HG02798 (cell line): ENCODE measurements at regions not wholly inside any gene's neighbourhood (a gene's known extent, or its start where the extent isn't known, plus 50 kb on each side); places are given as distances from the start of the nearest gene placed in this dataset.

Experiments used
- ATAC-seq: cut with Tn5 transposase; IDR thresholded peaks from one replicate; pipeline ENCODE4 v1.9.1; 2021; ENCODE audit warnings: mild to moderate bottlenecking; ENCODE audit not compliant: unreplicated experiment, poor library complexity

DNA sequence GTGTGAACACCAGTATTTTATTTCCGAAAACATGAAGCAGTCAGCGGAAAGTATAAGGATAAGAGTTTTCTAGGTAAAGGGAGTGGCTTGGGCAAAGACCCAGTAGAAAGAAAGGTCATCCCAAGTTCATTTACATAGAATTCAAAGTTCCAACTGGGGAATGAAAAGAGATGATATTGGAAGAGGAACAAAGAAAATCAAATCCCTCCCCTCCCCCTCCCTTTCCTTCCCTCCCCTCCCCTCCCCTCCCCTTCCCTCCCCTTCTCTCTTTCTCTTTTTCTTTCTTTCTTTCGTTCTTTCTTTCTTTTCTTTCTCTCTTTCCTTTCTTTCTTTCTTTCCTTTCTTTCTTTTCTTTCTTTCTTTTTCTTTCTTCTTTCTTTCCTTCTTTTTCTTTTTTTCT lies 675.7 kb upstream of the NRXN1 start:
- no peak for ATAC-seq

- no peak for ATAC-seq
These were observed 674.3 kb upstream of the NRXN1 start for GRCh38 chr2:51706220-51706619.

DNA sequence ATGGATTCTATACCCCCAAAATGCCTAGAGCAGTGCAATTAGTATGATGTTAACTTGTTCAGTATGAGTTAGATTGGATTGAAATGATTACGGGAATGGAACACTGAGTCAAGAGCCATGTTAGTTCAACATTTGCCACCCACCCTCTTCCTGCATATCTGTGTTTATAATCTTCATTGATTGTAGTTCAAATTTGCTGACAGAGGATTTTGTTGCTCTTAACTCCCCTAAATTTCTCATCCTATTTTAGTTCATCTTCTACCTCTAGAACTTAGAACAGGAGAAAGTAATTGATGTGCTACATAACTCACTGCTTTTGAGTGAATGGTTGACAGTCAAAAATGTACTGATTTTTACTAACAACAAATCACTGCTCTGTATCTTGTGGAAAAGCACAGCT lies 673.5 kb upstream of the NRXN1 start:
- no peak for ATAC-seq

DNA sequence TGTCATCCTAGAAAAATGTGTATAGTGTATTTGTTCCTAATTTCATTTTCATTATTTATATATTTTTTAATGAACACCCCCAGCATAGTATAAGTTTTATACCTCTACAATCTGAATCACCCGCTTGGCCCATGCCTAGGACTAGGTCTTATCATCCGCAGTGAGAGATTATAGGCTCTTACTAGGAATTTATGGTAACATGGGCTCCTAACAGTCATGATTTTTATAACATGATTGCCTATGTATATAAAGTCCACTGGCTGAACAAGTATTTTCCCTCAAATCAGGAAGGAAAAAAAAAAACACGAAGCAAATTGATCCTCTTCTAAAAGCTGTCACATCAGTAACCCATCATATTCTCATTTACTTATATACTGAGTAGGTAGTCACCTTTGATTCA lies 666.1 kb upstream of the NRXN1 start:
- ATAC-seq = no peak

- no peak for ATAC-seq
These were observed 665.2 kb upstream of the NRXN1 start for GRCh38 chr2:51697095-51697494.

GRCh38 chr2:51695531-51695930 lies 663.6 kb upstream of the NRXN1 start:
- no peak for ATAC-seq

DNA sequence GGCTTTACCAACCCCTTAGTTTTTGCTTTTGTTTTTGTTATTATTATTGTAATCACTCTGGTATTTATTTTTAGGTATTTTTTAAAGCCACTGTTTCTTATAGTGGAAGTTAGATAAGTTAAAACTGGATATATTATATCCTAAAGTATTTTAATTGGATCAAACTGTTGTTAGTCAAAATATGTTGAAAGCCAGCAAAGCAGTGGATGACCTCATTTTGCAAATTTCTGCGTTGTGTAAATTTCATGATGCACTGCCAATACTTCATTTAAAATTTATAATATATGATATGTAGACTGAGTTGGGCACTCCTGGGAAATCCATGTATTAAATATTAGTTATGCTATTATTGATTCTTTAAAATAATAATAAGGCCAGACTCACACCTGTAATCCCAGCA lies 661.7 kb upstream of the NRXN1 start:
- ATAC-seq = no peak

DNA sequence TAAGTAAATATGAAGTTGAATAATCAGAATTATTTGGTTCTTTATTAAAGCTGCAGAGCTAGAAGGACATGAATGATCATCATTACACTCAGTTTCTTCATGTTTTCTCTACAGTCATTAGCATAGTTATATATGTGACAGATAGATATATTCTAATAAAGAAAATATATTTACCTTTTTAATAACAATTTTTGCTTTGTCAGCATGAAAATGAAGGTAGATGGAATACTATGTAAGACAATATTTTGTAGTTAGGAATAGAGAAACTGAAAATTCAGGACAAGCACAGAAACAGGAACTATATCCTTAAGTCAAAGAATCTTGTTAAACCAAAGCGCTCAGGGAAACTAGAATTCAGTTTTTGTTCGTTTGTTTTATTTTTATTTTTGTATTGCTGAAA lies 649.9 kb upstream of the NRXN1 start:
- no peak for ATAC-seq

DNA sequence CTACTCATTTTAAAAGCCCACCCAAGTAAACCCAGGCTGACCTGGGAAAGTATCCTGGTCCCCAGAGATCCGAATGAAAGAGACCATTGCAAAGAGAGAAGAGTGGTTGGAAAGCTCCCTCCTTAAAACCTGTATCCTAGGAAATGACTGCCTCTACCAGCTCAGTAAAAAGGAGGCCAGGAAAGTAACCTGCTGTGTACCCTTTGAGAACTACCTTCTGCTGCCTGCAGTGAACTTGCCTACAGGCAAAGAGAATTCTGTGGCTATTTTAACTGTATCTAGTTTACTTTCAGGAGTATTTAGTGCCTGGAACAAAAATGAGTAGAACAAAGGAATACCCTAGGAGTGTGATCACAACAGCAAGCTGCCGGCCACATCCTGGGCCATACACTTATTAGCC lies 641.7 kb upstream of the NRXN1 start:
- ATAC-seq = no peak

DNA sequence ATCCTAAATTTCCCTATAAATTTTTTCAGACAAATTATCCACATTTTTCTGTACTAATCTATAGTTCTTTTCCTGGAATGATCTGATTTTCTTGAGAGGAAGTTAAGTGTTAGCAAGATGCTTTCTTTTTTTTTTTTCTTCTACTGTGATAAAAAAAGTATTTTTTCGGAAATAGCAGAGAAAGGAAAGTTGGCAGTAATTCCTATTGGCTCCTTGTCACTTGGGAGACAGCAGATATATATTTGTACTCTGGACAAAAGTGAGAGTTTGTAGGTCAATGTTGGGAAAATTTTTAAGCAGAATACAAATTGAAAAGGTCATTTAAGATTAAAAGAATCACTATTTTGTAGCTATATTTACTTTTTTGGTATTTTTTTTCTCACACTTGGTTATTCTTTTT lies 635.7 kb upstream of the NRXN1 start:
- ATAC-seq = no peak

DNA sequence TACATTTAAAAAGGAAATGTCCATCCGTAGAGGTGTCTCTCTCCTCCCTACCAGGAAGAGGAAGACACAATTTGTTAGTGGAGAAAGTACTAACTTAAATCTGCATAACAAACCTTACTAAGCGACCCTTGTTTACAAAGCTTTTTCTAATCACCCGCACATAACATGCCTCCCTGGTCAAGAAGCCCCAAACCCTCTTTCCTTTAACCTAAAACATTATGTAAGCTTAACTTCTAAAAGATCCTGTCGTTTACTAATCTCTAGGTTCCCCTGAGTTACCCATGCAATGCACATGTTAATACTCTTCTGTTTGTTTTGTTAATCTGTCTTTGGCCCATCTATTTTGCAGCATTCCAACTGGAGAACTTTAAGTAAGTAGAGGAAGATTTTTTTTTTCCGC lies 630.3 kb upstream of the NRXN1 start:
- ATAC-seq = no peak

DNA sequence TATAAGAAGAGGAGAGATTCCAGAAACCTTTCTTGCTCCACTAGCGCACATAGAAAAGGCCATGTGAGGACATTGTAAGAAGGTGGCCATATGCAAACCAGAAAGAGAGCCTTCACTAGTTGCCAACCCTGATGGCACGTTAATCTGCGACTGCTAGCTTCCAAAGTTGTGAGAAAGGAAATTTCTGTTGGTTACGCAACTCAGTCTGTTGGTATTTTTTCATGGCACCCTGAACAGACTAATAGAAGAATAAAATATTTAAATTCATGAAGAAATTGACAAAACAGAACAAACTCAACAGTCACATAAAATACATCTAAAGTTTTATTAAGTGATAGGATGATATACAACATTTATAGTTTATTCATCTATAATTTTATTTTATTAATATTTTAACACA lies 625.9 kb upstream of the NRXN1 start:
- no peak for ATAC-seq

DNA sequence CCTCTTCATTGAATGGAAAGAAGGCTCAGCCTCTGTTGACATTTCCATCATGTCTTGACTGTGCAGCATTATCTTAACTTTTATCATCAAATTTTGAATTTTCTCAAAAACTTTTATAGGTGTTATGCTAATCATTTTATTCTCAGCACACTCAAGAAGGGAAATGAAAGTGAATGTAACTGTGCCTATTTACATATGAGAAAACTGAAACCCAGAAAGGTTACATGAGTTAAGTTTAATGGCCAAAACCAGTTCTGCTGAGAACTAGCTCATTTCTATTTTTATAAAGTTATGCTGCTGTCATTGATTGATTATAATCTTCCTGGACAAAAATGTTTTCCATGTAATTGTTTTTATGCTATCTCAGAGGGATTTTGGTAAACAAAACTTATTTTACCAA lies 618.8 kb upstream of the NRXN1 start:
- ATAC-seq = no peak

DNA sequence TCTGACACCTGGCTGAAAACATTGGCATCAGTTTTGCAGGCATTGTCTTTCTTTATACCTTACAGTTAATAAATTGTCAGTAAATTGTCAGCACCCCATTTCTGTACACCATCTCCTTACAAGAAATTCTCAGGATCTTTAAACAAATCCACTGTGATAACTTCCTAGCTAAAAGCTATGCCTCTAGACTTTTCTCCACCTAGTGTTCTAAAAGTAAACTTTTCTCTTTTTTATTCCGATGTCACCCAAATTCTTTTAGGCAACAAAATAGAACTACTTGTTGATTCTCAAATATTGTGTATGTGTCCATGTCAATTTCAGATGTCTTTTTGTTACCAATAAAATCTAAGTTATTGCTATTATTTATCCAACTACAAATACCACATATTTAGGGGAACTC lies 617.4 kb upstream of the NRXN1 start:
- no peak for ATAC-seq

DNA sequence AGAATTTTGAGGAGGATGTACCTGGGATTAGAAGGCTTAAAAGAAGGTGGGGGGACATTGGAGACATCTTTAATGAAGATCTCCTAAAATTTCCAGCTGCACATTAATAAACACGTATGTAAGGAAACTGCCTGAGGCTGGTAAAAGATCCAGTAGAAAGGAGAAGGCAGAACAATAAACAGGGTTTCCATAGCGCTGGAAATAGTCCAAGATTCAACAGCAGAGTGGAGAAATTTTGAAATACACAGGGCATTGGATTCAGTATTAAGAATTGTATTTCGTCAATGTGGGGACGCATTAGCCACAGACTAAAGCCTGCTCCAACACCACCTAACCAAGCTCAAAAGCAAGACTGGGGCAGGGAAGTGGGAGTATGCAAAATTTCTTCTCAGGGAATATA lies 606.9 kb upstream of the NRXN1 start:
- ATAC-seq = no peak

DNA sequence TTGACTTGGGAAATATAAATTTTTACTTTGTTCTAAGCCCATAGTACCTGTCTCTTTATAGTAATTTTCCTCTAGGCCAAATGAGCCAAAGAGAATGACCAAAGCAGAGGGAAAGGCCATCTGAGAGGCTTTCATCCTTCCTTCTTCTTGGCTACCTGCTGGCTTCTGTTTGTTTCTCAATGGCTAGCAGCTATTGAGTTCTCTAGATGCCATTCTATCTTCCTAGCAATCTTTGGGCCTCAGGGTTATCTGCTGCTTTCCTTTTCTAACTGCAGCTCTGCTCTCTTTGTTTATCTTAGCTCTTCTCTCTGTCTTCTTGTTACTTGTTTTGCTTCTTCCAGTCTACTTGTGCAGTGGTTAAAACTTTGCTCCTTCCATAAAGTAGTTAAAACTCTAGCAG lies 601.1 kb upstream of the NRXN1 start:
- ATAC-seq = no peak

DNA sequence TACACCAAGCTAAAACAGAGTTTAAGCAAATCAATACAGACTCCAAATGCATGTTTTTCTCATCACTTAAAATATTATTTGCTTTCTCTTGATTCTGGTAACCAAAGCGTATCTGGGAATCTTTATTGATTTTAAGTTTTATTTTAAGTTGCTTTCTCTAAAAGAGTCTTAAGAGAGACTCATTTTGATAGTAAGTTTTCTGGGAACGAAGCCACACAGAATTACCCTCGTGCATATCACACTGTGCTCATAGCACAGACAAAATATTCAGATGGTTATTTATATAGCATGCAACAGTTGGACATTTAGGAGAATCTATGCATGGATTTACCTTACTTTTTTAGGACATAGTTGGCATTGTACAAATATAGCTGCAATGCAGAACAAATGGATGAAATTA lies 597.5 kb upstream of the NRXN1 start:
- ATAC-seq = no peak

DNA sequence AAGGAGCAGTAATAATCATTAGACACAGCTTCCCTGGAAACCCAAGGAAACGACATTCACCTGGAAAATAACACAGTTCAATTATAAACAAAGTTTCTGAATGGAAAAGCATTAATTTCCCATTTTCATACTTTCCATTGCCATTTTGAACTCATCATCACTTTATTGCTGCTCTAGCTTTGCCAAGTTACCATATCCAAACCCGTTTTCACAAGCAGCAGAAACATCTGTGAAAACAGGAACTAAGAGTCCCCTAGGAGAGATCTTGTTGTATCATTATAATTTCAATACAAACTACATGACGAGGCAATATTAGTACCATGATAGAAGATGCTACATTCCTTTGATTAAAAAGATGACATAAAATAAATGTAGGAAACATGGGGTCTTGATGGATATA lies 597.0 kb upstream of the NRXN1 start:
- ATAC-seq = no peak

DNA sequence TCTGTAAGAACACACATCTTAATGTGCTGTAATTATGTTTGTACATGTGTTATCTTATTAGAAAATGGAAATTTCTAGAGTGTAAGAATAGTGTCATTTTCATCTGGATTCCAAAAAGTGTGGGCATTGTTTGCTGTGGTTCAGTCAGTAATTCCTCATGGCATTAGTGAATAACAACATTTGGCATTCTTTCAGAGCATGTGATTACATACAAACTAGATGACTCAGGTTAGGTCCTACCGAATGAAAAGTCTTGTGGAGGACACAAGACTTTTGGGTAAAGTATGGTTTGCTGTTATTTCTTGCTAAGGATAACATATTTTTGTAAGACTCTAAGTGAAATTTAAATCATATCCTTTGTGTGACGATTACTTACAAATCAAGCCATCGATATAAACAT lies 593.1 kb upstream of the NRXN1 start:
- no peak for ATAC-seq

GRCh38 chr2:51620796-51621195 lies 588.9 kb upstream of the NRXN1 start:
- ATAC-seq = no peak

DNA sequence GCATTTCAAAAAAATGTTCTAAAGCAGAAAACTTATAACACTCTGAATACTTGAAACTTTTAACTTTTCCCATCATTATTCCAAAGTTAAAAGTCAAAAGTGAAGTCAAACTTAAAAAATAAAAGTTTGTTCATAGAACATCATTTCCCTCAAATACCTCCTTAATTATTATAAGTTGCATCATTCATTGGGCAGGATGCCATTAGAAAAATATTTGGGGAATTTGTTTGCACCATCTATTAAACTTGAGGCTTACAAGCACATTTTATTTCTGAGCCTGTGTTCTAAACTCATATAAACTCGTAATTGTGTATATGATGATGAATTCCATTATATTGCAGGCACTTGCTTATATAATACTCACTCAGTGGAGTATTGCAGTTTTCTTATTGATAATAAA lies 588.0 kb upstream of the NRXN1 start:
- ATAC-seq = no peak

DNA sequence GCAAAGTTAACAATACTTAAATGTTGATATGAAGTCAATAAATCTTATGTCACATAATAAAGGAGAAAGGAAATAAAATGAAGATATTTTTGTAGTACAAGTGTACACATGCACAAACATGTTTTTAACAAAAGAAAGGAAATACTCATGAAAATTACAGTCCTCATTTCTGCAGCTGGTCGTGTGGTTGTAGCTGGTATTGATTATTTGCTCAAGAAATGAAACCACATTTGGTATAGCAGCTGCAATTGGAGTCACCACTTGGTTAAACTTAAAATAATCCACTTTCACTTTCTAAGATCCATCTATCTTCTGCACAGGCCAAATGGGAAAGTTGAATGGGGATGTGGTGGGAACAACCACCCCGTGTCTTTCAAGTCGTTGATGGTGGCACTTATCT lies 580.5 kb upstream of the NRXN1 start:
- no peak for ATAC-seq

- no peak for ATAC-seq
These were observed 569.8 kb upstream of the NRXN1 start for GRCh38 chr2:51601706-51602105.

DNA sequence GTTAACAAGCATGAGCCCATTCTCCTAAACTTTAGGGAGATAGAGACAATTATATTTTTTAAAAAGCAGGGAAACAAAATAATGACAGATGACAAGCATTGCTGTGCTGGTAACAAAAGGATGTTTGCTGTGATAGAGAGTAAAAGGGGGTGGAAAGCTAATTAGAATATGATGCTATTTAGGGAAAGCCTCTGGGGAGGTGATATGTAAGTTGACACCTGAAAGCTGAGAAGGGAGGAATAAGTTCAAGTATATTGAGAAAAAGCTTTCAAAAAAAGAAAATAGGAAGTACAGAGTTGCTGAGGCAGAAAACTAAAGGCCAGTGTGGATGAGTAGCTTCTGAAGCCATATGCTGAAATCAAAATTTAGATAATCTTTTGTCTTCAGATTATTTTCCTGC lies 565.2 kb upstream of the NRXN1 start:
- ATAC-seq = no peak
